Osteoblast (primary cell): ENCODE measurements at regions not wholly inside any gene's neighbourhood (a gene's known extent, or its start where the extent isn't known, plus 50 kb on each side); places are given as distances from the start of the nearest gene placed in this dataset.

Experiments used
- DNase-seq: peaks from one replicate; pipeline ENCODE4 v3.0.0; 2011; ENCODE audit warnings: low spot score, mixed read lengths; ENCODE audit not compliant: insufficient read length; ENCODE audit errors: missing footprints
- H2AFZ ChIP-seq: 2 replicates; pipeline ENCODE4 v1.6.0; 2011; ENCODE audit warnings: mild to moderate bottlenecking, low read length
- H3K27ac ChIP-seq: 2 replicates; pipeline ENCODE4 v1.5.1; 2011; ENCODE audit warnings: mild to moderate bottlenecking, low read depth, low read length, moderate library complexity
- H3K27me3 ChIP-seq: 2 replicates; pipeline ENCODE4 v1.6.0; 2012; ENCODE audit warnings: mild to moderate bottlenecking, control low read depth, inconsistent platforms, low read length, moderate library complexity; ENCODE audit not compliant: insufficient read depth
- H3K36me3 ChIP-seq: 2 replicates; pipeline ENCODE4 v1.5.1; 2011; ENCODE audit warnings: mild to moderate bottlenecking, low read length, control low read depth, moderate library complexity; ENCODE audit not compliant: insufficient read depth
- H3K4me1 ChIP-seq: 2 replicates; pipeline ENCODE4 v1.5.1; 2011; ENCODE audit warnings: mild to moderate bottlenecking, low read length, control low read depth, moderate library complexity; ENCODE audit not compliant: insufficient read depth
- H3K4me2 ChIP-seq: 2 replicates; pipeline ENCODE4 v1.6.0; 2011; ENCODE audit warnings: mild to moderate bottlenecking, low read length; ENCODE audit not compliant: insufficient read depth
- H3K4me3 ChIP-seq: fragments of 200-600 bp; sonication (generic); 3 replicates; pipeline ENCODE4 v1.5.1; 2012; ENCODE audit warnings: mild to moderate bottlenecking, low read length, inconsistent platforms; ENCODE audit not compliant: insufficient read depth
- H3K79me2 ChIP-seq: 2 replicates; pipeline ENCODE4 v1.6.0; 2012; ENCODE audit warnings: mild to moderate bottlenecking, low read length, control low read depth, inconsistent platforms; ENCODE audit not compliant: insufficient read depth
- H3K9me3 ChIP-seq: 2 replicates; pipeline ENCODE4 v1.5.1; 2011; ENCODE audit warnings: low read depth, low read length, control low read depth
- H4K20me1 ChIP-seq: 2 replicates; pipeline ENCODE4 v1.6.0; 2012; ENCODE audit warnings: mild to moderate bottlenecking, low read length, control low read depth; ENCODE audit not compliant: insufficient read depth
- CTCF ChIP-seq: IDR thresholded peaks from 2 replicates; pipeline ENCODE4 v1.5.1; 2011; ENCODE audit warnings: mild to moderate bottlenecking, low read depth, low read length, moderate library complexity; ENCODE audit errors: extremely low read depth

GRCh38 chr7:138226001-138226476, 149.8 kb downstream of the AKR1D1 start:
- H2AFZ ChIP-seq, result no peak overlapping the region
- H3K4me1 ChIP-seq, result no peaks in the 10 kb centered on the region
- H3K27ac ChIP-seq, result no peak overlapping the region
- H3K9me3 ChIP-seq, result no peaks in the 10 kb centered on the region
- no peaks in the 10 kb centered on the region for H3K36me3 ChIP-seq
- no peak overlapping the region for H3K4me3 ChIP-seq
- no peak overlapping the region for H3K4me2 ChIP-seq
- no peaks in the 10 kb centered on the region for H3K27me3 ChIP-seq
- no peak for DNase-seq
- no peaks in the 10 kb centered on the region for H4K20me1 ChIP-seq
- TF ChIP-seq CTCF, result no peak
- H3K79me2 ChIP-seq, result no peaks in the 10 kb centered on the region

- H3K36me3 ChIP-seq, result no peaks in the 10 kb centered on the region
- H3K27ac ChIP-seq, result no peak overlapping the region
- no peak for TF ChIP-seq CTCF
- no peak overlapping the region for H2AFZ ChIP-seq
- no peak overlapping the region for H3K4me2 ChIP-seq
- no peaks in the 10 kb centered on the region for H3K4me1 ChIP-seq
- H4K20me1 ChIP-seq, result no peaks in the 10 kb centered on the region
- no peak for DNase-seq
- no peaks in the 10 kb centered on the region for H3K27me3 ChIP-seq
- no peak overlapping the region for H3K4me3 ChIP-seq
- H3K9me3 ChIP-seq, result no peaks in the 10 kb centered on the region
- H3K79me2 ChIP-seq, result no peaks in the 10 kb centered on the region
Measured at GRCh38 chr7:138226745-138227279, 150.6 kb downstream of the AKR1D1 start.

GRCh38 chr7:138228119-138228518, 151.9 kb downstream of the AKR1D1 start:
- Histone ChIP-seq H3K4me1 (no peaks in the 10 kb centered on the region), H2AFZ (no peak overlapping the region), H3K4me3 (no peak overlapping the region), H3K27ac (no peak overlapping the region), H3K36me3 (no peaks in the 10 kb centered on the region), H3K4me2 (no peak overlapping the region), H3K9me3 (no peaks in the 10 kb centered on the region), H3K27me3 (no peaks in the 10 kb centered on the region), H3K79me2 (no peaks in the 10 kb centered on the region), H4K20me1 (no peaks in the 10 kb centered on the region)
- no peak for DNase-seq
- TF ChIP-seq CTCF, result no peak

- TF ChIP-seq CTCF, result no peak
- H3K9me3 ChIP-seq, result no peaks in the 10 kb centered on the region
- H3K27ac ChIP-seq, result no peak overlapping the region
- no peak for DNase-seq
- H3K4me1 ChIP-seq, result no peaks in the 10 kb centered on the region
- H3K4me3 ChIP-seq, result no peak overlapping the region
- H3K27me3 ChIP-seq, result no peaks in the 10 kb centered on the region
- H3K36me3 ChIP-seq, result no peaks in the 10 kb centered on the region
- no peaks in the 10 kb centered on the region for H3K79me2 ChIP-seq
- no peak overlapping the region for H3K4me2 ChIP-seq
- no peak overlapping the region for H2AFZ ChIP-seq
- no peaks in the 10 kb centered on the region for H4K20me1 ChIP-seq
Measured at GRCh38 chr7:138228769-138229168, 152.5 kb downstream of the AKR1D1 start.
